ENCODE measurements at regions not wholly inside any gene's neighbourhood (a gene's known extent, or its start where the extent isn't known, plus 50 kb on each side); places are given as distances from the start of the nearest gene placed in this dataset.

- no peaks in the 10 kb centered on the region for H3K79me2 ChIP-seq
- peaks cover 2% of the 10 kb centered on the region for H3K36me3 ChIP-seq (ENCODE audit: control insufficient read depth, insufficient read depth, low read length)
- H3K27ac ChIP-seq = no peak overlapping the region
- no peaks in the 10 kb centered on the region for H3K9me3 ChIP-seq (ENCODE audit: control insufficient read depth, low read length)
- no peaks in the 10 kb centered on the region for H3K27me3 ChIP-seq (ENCODE audit: control insufficient read depth, insufficient read depth, low read length)
- no peak overlapping the region for H3K4me3 ChIP-seq (ENCODE audit: low read depth, low read length)
- H3K9ac ChIP-seq = no peak overlapping the region
- H3K4me1 ChIP-seq = no peaks in the 10 kb centered on the region
- no peak for TF ChIP-seq CTCF (IDR thresholded peaks at IDR 0.05)
- H2AFZ ChIP-seq = no peak overlapping the region
- H3K4me2 ChIP-seq (ENCODE audit: low read length) = no peak overlapping the region
Observed at GRCh38 chr13:58085274-58085673, 453.7 kb downstream of the PCDH17 start.

- no peaks in the 10 kb centered on the region for H3K4me1 ChIP-seq
- TF ChIP-seq CTCF (IDR thresholded peaks at IDR 0.05) = no peak
- H2AFZ ChIP-seq = no peak overlapping the region
- H3K27me3 ChIP-seq (ENCODE audit: control insufficient read depth, insufficient read depth, low read length) = no peaks in the 10 kb centered on the region
- no peak overlapping the region for H3K4me3 ChIP-seq (ENCODE audit: low read depth, low read length)
- H3K9ac ChIP-seq = no peak overlapping the region
- no peak overlapping the region for H3K27ac ChIP-seq
- peaks cover 2% of the 10 kb centered on the region for H3K36me3 ChIP-seq (ENCODE audit: control insufficient read depth, insufficient read depth, low read length)
- no peaks in the 10 kb centered on the region for H3K79me2 ChIP-seq
- H3K4me2 ChIP-seq (ENCODE audit: low read length) = no peak overlapping the region
- H3K9me3 ChIP-seq (ENCODE audit: control insufficient read depth, low read length) = no peaks in the 10 kb centered on the region
Observed at GRCh38 chr13:58085819-58086218, 454.3 kb downstream of the PCDH17 start.

- H3K36me3 ChIP-seq (ENCODE audit: control insufficient read depth, insufficient read depth, low read length) = peaks cover 2% of the 10 kb centered on the region
- no peak overlapping the region for H3K4me2 ChIP-seq (ENCODE audit: low read length)
- H2AFZ ChIP-seq = no peak overlapping the region
- no peaks in the 10 kb centered on the region for H3K27me3 ChIP-seq (ENCODE audit: control insufficient read depth, insufficient read depth, low read length)
- H3K79me2 ChIP-seq = no peaks in the 10 kb centered on the region
- no peak overlapping the region for H3K4me3 ChIP-seq (ENCODE audit: low read depth, low read length)
- H3K27ac ChIP-seq = no peak overlapping the region
- no peak overlapping the region for H3K9ac ChIP-seq
- no peak for TF ChIP-seq CTCF (IDR thresholded peaks at IDR 0.05)
- no peaks in the 10 kb centered on the region for H3K9me3 ChIP-seq (ENCODE audit: control insufficient read depth, low read length)
- no peaks in the 10 kb centered on the region for H3K4me1 ChIP-seq
Observed at GRCh38 chr13:58087566-58087965, 456.0 kb downstream of the PCDH17 start.

GRCh38 chr13:58093394-58093793 lies 461.9 kb downstream of the PCDH17 start:
- Histone ChIP-seq H3K4me1 (no peaks in the 10 kb centered on the region), H3K27me3 (ENCODE audit: control insufficient read depth, insufficient read depth, low read length) (no peaks in the 10 kb centered on the region), H3K27ac (no peak overlapping the region), H3K4me3 (ENCODE audit: low read depth, low read length) (no peak overlapping the region), H3K9ac (no peak overlapping the region), H3K4me2 (ENCODE audit: low read length) (no peak overlapping the region), H2AFZ (no peak overlapping the region), H3K9me3 (ENCODE audit: control insufficient read depth, low read length) (no peaks in the 10 kb centered on the region), H3K36me3 (ENCODE audit: control insufficient read depth, insufficient read depth, low read length) (peaks cover 2% of the 10 kb centered on the region), H3K79me2 (no peaks in the 10 kb centered on the region)
- no peak for TF ChIP-seq CTCF (IDR thresholded peaks at IDR 0.05)

GRCh38 chr13:58097831-58098230 lies 466.3 kb downstream of the PCDH17 start:
- H2AFZ ChIP-seq = no peak overlapping the region
- no peak overlapping the region for H3K4me2 ChIP-seq (ENCODE audit: low read length)
- H3K79me2 ChIP-seq = no peaks in the 10 kb centered on the region
- no peaks in the 10 kb centered on the region for H3K36me3 ChIP-seq (ENCODE audit: control insufficient read depth, insufficient read depth, low read length)
- TF ChIP-seq CTCF (IDR thresholded peaks at IDR 0.05) = no peak
- no peak overlapping the region for H3K27ac ChIP-seq
- H3K9me3 ChIP-seq (ENCODE audit: control insufficient read depth, low read length) = no peaks in the 10 kb centered on the region
- H3K4me3 ChIP-seq (ENCODE audit: low read depth, low read length) = no peak overlapping the region
- no peaks in the 10 kb centered on the region for H3K27me3 ChIP-seq (ENCODE audit: control insufficient read depth, insufficient read depth, low read length)
- no peaks in the 10 kb centered on the region for H3K4me1 ChIP-seq
- no peak overlapping the region for H3K9ac ChIP-seq
